Astrocyte of the spinal cord (primary cell): ENCODE measurements at regions not wholly inside any gene's neighbourhood (a gene's known extent, or its start where the extent isn't known, plus 50 kb on each side); places are given as distances from the start of the nearest gene placed in this dataset.

Source experiments
- DNase-seq: peaks from one replicate; pipeline ENCODE4 v3.0.0; 2011; ENCODE audit warnings: low read depth, low spot score
- H3K4me3 ChIP-seq: 2 replicates; pipeline ENCODE4 v1.5.1; 2011; ENCODE audit warnings: low read depth, mild to moderate bottlenecking, low read length, moderate library complexity
- CTCF ChIP-seq: IDR thresholded peaks from 2 replicates; pipeline ENCODE4 v1.5.1; 2012; ENCODE audit warnings: low read depth, mild to moderate bottlenecking, low read length, inconsistent platforms
- in situ Hi-C: cut with HindIII; loops from 2 replicates; pipeline ENCODE4 v1.10.0; 2017; ENCODE audit warnings: low sequenced_read_pairs

GRCh38 chr11:71066311-71066710 lies 186.1 kb downstream of the SHANK2 start:
- TF ChIP-seq CTCF: no peak
- H3K4me3 ChIP-seq: no peak overlapping the region
- in situ Hi-C loops: no loop called here
- DNase-seq: no peak

- no peak for DNase-seq
- in situ Hi-C loops: no loop called here
- TF ChIP-seq CTCF: no peak
- H3K4me3 ChIP-seq: no peak overlapping the region
Measured at GRCh38 chr11:71065841-71066240, 186.5 kb downstream of the SHANK2 start.

GRCh38 chr11:71064702-71065515 lies 187.5 kb downstream of the SHANK2 start:
- DNase-seq: no peak
- H3K4me3 ChIP-seq: no peak overlapping the region
- in situ Hi-C loops: no loop called here
- no peak for TF ChIP-seq CTCF

GRCh38 chr11:71064183-71064582 lies 188.2 kb downstream of the SHANK2 start:
- H3K4me3 ChIP-seq: no peak overlapping the region
- DNase-seq: no peak
- TF ChIP-seq CTCF: no peak
- in situ Hi-C loops: no loop called here

- H3K4me3 ChIP-seq: no peak overlapping the region
- no peak for DNase-seq
- in situ Hi-C loops: no loop called here
- no peak for TF ChIP-seq CTCF
Measured at GRCh38 chr11:71063129-71063528, 189.2 kb downstream of the SHANK2 start.

GRCh38 chr11:71062199-71062598 lies 190.2 kb downstream of the SHANK2 start:
- in situ Hi-C loops: no loop called here
- H3K4me3 ChIP-seq: no peak overlapping the region
- no peak for TF ChIP-seq CTCF

More at GRCh38 chr11:71062199-71062598, 190.2 kb downstream of the SHANK2 start:
- DNase-seq: no peak
